PC-9 (cell line): ENCODE measurements at regions not wholly inside any gene's neighbourhood (a gene's known extent, or its start where the extent isn't known, plus 50 kb on each side); places are given as distances from the start of the nearest gene placed in this dataset.

Experiments used
- BruUV-seq: library from RNA; stranded (reverse); fragments of 400-500 nt; replicated peaks from 2 replicates; lab custom pipeline; 2021; lab: Mats Ljungman, UMichigan
- CTCF ChIA-PET: fragments of 300-600 bp; sonication (Branson Sonifier 250); formaldehyde crosslinking; loops from one replicate; lab custom pipeline; 2022; ENCODE audit warnings: antibody characterized with exemption; lab: Charles Lee
- POLR2A ChIA-PET: fragments of 300-600 bp; sonication (Branson Sonifier 250); formaldehyde crosslinking; loops from one replicate; lab custom pipeline; 2022; ENCODE audit warnings: antibody characterized with exemption; ENCODE audit not compliant: unreplicated experiment; lab: Charles Lee
- DNase-seq, 2 experiments: peaks; one replicate each; pipeline versions ENCODE4 v3.0.0 to v3.0.0-alpha.2; 2015 to 2022; ENCODE audit warnings: mixed read lengths in 1 of 2
- H2AFZ ChIP-seq: fragments of 200-600 bp; sonication (generic); 2 replicates; pipeline ENCODE4 v1.8.1; 2017; ENCODE audit warnings: antibody characterized with exemption
- H3F3A ChIP-seq: fragments of 200-600 bp; sonication (generic); 2 replicates; pipeline ENCODE4 v1.8.1; 2017; ENCODE audit warnings: antibody characterized with exemption, mild to moderate bottlenecking, low read depth; ENCODE audit not compliant: insufficient read depth
- H3K27ac ChIP-seq: fragments of 200-600 bp; sonication (generic); 2 replicates; pipeline ENCODE4 v1.6.1; 2016; ENCODE audit warnings: mixed run types
- H3K27me3 ChIP-seq: fragments of 200-600 bp; sonication (generic); 2 replicates; pipeline ENCODE4 v1.6.1; 2016; ENCODE audit warnings: low read depth, mixed run types; ENCODE audit not compliant: insufficient read depth
- H3K36me3 ChIP-seq: fragments of 200-600 bp; sonication (generic); 2 replicates; pipeline ENCODE4 v1.6.1; 2016; ENCODE audit warnings: low read depth, mixed run types
- H3K4me1 ChIP-seq: fragments of 200-600 bp; sonication (generic); replicated peaks from 2 replicates; pipeline ENCODE4 v1.6.1; 2016; ENCODE audit warnings: mixed run types; ENCODE audit not compliant: insufficient read depth
- H3K4me2 ChIP-seq: fragments of 200-600 bp; sonication (generic); 2 replicates; pipeline ENCODE4 v1.6.1; 2017; ENCODE audit warnings: mixed run types
- H3K4me3 ChIP-seq: fragments of 200-600 bp; sonication (generic); 2 replicates; pipeline ENCODE4 v1.6.1; 2016; ENCODE audit warnings: mixed run types
- H3K79me2 ChIP-seq: fragments of 200-600 bp; sonication (generic); 2 replicates; pipeline ENCODE4 v1.6.1; 2017; ENCODE audit warnings: low read depth, mixed run types
- H3K9me2 ChIP-seq: fragments of 200-600 bp; sonication (generic); 2 replicates; pipeline ENCODE4 v1.8.1; 2017; ENCODE audit warnings: mild to moderate bottlenecking; ENCODE audit not compliant: insufficient read depth
- H3K9me3 ChIP-seq: fragments of 200-600 bp; sonication (generic); 2 replicates; pipeline ENCODE4 v1.8.1; 2016; ENCODE audit warnings: low read depth; ENCODE audit not compliant: insufficient read depth
- H4K20me1 ChIP-seq: fragments of 200-600 bp; sonication (generic); 2 replicates; pipeline ENCODE4 v1.8.1; 2017; ENCODE audit not compliant: insufficient read depth
- EZH2 ChIP-seq: fragments of 200-600 bp; sonication (generic); IDR thresholded peaks from 2 replicates; pipeline ENCODE4 v1.8.0; 2017; ENCODE audit warnings: antibody characterized with exemption, low read depth
- intact Hi-C: fragments of 100-400 bp; cut with micrococcal nuclease; formaldehyde crosslinking; loops from one replicate; pipeline ENCODE4 v1.10.0; 2022; ENCODE audit not compliant: unreplicated experiment
- TF ChIP-seq, protein P1 (sequence below): fragments of 200-600 bp; sonication (generic); conservative IDR thresholded peaks from 2 replicates; pipeline ENCODE4 v1.6.1; 2017; ENCODE audit warnings: mixed run types, antibody characterized with exemption, mild to moderate bottlenecking, moderate library complexity

DNA sequence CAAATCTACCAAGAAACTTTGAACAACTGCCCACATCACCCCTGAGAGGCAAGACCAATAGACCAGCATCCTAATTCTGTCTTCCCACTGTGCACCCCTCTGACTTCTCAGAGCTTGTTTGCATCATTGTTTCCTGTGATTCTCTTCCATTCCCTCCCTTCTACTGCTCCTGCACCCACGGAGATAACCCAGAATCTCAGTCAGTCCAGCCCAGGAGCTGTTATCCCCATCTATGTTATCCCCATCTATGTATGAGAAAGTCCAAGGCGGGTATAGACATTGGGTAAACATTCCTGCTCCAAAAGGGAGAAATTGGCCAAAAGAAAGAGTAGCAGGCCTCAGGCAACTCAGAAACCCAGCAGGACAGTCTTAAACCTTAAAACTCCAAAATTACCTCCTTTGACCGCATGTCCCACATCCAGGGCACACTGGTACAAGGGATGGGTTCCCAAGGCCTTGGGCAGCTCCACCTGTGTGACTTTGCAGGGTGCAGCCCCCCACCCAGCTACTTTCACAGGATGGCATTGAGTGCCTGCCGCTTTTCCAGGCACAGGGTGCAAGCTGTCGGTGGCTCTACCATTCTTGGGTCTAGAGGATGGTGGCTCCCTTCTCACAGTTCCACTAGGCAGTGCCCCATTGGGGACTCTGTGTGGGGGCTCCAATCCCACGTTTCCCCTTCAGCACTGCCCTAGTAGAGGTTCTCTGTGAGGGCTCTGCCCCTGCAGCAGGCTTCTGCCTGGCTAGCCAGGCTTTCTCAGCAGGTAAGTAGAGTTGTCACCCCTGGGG is 414.8 kb downstream of the NPHP4 start:
- Histone ChIP-seq H4K20me1 (no peaks in the 10 kb centered on the region), H3K4me3 (no peak overlapping the region), H3K4me2 (no peak overlapping the region), H3K9me2 (no peaks in the 10 kb centered on the region), H2AFZ (no peak overlapping the region), H3K79me2 (no peaks in the 10 kb centered on the region), H3F3A (no peaks in the 10 kb centered on the region), H3K27me3 (no peaks in the 10 kb centered on the region; the same call in 1 of the 2 replicates), H3K36me3 (no peaks in the 10 kb centered on the region), H3K27ac (no peak overlapping the region), H3K4me1 (no peaks in the 10 kb centered on the region), H3K9me3 (no peaks in the 10 kb centered on the region)
- DNase-seq = no peak
- ChIA-PET POLR2A (no interaction called here), CTCF (no interaction called here)
- TF ChIP-seq, protein P1, sequence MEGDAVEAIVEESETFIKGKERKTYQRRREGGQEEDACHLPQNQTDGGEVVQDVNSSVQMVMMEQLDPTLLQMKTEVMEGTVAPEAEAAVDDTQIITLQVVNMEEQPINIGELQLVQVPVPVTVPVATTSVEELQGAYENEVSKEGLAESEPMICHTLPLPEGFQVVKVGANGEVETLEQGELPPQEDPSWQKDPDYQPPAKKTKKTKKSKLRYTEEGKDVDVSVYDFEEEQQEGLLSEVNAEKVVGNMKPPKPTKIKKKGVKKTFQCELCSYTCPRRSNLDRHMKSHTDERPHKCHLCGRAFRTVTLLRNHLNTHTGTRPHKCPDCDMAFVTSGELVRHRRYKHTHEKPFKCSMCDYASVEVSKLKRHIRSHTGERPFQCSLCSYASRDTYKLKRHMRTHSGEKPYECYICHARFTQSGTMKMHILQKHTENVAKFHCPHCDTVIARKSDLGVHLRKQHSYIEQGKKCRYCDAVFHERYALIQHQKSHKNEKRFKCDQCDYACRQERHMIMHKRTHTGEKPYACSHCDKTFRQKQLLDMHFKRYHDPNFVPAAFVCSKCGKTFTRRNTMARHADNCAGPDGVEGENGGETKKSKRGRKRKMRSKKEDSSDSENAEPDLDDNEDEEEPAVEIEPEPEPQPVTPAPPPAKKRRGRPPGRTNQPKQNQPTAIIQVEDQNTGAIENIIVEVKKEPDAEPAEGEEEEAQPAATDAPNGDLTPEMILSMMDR = no peak
- TF ChIP-seq EZH2 = no peak
- no TSS peak for BruUV-seq
- intact Hi-C loops = no loop called here

DNA sequence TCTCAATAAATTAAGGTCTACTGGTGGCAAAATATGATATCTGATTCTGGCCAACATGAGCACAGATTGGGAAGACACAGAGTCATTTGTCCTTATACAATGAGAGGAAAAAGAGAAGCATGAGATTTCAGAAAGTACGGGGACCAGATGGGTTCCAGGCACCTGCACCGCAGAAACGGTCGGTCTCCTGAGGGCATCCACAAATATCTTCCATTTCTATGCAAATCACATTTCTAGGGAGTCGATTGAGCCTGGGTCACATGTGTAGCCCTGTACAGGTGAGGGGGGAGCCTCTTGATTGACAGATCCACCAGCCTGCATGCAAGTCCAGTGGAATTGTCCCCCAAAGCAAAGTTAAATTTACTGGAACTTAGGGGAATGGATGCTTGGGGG is 415.6 kb downstream of the NPHP4 start:
- Histone ChIP-seq H3K9me2 (no peaks in the 10 kb centered on the region), H3K4me1 (no peaks in the 10 kb centered on the region), H3K4me3 (no peak overlapping the region), H3K4me2 (no peak overlapping the region), H3K27me3 (no peaks in the 10 kb centered on the region; the same call in 1 of the 2 replicates), H3K36me3 (no peaks in the 10 kb centered on the region), H3K79me2 (no peaks in the 10 kb centered on the region), H3F3A (no peaks in the 10 kb centered on the region), H3K27ac (no peak overlapping the region), H3K9me3 (no peaks in the 10 kb centered on the region), H4K20me1 (no peaks in the 10 kb centered on the region), H2AFZ (no peak overlapping the region)
- ChIA-PET CTCF (no interaction called here), POLR2A (no interaction called here)
- TF ChIP-seq EZH2 = no peak
- TF ChIP-seq, protein P1 = no peak
- intact Hi-C loops = no loop called here
- no TSS peak for BruUV-seq
- no peak for DNase-seq

DNA sequence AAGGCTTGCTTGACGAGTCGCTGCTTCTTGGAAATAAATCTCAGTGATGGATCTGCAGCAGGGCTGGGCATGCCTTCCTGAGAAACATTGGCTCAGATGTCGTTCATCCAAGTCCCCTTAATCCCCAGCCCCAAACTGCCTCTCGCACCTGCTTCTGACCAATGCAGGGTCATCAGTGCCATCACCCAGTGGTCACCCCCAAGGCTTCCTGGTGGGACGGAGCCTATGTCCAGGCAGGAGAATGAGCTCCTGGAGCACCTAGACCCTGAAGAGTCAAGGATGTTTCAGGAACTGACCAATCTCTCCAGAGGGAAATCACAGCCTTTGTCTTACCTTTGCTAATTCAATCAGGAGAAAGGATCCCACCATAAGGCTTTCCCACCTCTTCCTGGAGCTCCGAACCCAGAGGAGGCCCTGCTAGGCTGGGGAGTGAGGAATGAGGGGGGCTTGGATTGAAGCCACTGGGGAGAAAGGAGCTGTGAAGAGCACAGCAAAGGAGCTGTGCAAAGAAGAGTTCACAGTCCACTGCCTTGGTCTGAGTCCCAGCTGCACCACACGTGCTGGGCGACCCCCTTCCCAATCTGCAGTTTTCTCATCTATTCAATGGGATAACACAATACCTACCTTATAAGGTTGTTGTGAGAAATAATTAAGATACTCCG is 416.1 kb downstream of the NPHP4 start:
- Histone ChIP-seq H3K36me3 (no peaks in the 10 kb centered on the region), H3K27ac (no peak overlapping the region), H3K4me3 (no peak overlapping the region), H4K20me1 (no peaks in the 10 kb centered on the region), H3K4me1 (no peaks in the 10 kb centered on the region), H3K9me3 (no peaks in the 10 kb centered on the region), H3F3A (no peaks in the 10 kb centered on the region), H3K27me3 (no peaks in the 10 kb centered on the region; the same call in 1 of the 2 replicates), H3K79me2 (no peaks in the 10 kb centered on the region), H3K9me2 (no peaks in the 10 kb centered on the region), H2AFZ (no peak overlapping the region), H3K4me2 (no peak overlapping the region)
- intact Hi-C loops = no loop called here
- no peak for TF ChIP-seq EZH2
- POLR2A ChIA-PET = no interaction called here
- BruUV-seq = no TSS peak
- no peak for DNase-seq
- CTCF ChIA-PET = no interaction called here
